IPS-NIHi7 (cell line): ENCODE measurements at regions not wholly inside any gene's neighbourhood (a gene's known extent, or its start where the extent isn't known, plus 50 kb on each side); places are given as distances from the start of the nearest gene placed in this dataset.

Experiments
- DNase-seq: peaks from one replicate; pipeline ENCODE4 v3.0.0; 2012; ENCODE audit warnings: mixed read lengths; ENCODE audit errors: extremely low spot score

DNA sequence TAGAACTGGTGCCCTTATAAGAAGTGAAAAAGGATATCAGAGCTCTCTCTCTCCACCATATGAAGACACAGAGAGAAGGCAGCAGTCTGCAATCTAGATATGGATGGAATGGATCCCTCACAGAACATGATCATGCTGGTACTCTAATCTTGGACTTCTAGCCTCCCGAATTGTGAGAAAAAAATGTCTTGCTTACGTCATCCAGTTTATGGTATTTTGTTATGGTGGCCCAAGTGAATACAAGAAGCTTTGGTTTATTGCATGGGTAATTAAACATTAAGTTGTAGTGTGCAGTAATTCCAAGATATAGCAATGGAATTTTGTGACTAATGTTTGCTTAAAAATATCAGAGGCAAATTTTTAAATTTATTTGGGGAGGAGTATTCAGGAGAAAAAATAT is 1667.4 kb upstream of the SLC39A10 start:
- no peak for DNase-seq

DNA sequence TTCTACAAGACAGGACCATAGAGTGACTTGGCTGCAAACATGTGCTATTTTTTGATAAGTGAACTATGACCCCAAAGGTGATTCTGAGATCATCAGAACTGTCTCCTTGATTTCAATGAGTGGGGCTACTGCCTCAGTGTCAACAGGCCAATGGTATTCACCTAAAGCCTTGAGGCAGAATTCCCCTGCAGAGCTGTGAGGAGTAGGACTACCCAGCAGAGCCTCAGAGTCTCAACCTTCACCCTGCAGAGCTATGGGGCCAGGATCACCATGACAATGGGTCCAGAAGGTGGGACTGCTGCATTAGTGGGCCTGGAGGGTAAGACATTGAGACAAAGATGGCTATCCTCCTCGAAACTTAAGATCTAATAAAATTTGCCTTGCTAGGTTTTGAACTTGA is 1668.2 kb upstream of the SLC39A10 start:
- peak; percentile 7 for DNase-seq

DNA sequence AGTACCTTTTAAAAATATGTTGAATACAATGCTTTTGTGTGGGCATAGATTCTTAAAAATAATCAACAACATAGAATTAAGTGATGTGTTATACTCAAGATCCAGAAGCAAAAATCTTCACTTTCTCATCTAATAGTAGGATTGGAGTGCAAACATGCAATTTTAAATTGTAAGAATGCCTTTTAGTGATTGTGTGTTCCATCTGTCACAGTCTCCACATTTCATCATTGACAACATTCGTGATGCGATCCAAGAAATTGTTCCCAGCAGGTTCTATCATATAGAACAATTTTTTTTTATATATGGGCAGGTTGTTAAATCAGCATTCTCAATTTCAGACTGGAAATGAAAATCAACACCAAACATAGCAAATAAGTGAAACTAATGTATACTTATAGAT is 1671.8 kb upstream of the SLC39A10 start:
- no peak for DNase-seq

- no peak for DNase-seq
Observed at GRCh38 chr2:193980599-193980998, 1676.4 kb upstream of the SLC39A10 start.

DNA sequence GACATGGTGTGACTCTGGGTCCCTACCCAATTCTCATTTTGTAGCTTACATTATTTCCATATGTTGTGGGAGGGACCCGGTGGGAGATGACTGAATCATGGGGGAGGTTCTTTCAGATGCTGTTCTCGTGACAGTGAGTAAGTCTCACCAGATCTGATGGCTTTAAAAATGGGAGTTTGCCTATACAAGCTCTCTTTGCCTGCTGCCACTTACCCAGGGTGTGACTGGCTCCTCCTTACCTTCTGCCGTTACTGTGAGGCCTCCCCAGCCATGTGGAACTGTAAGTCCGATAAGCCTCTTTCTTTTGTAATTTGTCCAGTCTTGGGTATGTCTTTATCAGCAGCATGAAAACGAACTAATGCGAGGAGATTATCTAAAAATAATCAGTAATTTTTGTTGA is 1683.2 kb upstream of the SLC39A10 start:
- DNase-seq, result no peak

GRCh38 chr2:193966590-193966989 is 1690.4 kb upstream of the SLC39A10 start:
- peak; percentile 34 for DNase-seq

DNA sequence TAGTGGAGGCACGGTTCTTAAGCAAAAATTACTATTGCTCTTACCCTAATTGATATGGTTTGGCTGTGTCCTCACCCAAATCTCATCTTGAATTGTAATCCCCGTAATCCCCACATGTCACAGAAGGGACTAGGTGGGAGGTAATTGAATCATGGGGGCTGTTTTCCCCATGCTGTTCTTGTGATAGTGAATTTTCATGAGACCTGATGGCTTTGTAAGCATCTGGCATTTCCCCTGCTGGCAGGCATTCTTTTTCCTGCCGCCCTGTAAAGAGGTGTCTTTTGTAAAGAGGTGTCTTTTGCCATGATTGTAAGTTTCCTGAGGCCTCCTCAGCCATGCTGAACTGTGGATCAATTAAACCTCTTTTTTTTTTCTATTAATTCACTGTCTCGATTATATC is 1691.8 kb upstream of the SLC39A10 start:
- DNase-seq, result no peak

DNA sequence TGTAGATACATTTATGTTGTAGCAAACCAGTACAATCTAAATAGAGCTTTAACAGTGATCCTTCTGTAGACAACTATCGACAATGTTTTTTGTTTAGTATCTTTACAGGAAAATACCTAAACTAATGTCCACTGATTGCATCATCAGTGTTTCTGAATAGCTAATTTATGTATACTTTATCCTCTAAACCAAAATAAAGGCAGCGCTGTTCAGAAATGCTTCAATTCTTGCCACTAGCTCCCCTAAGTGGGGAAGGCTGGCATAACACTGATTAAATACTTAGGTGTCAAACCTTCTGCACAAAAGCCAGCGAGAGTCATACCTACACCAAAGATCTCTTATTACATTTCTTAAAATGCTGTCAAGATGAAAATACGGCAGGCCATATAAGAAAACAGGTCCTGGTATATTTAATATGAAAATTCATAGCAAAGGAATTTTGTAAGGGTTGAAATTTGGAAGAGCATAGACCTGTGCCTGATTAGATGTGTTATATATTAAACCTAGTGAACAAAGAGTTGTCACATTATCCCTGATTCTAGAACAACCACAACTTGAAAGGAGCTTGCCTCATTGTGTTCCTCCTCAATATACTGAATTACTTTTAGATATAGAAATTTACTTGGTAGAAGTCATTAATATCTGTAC is 1693.4 kb upstream of the SLC39A10 start:
- DNase-seq, result peak; percentile 14

- no peak for DNase-seq
Observed at GRCh38 chr2:193946806-193947205, 1710.2 kb upstream of the SLC39A10 start.

- no peak for DNase-seq
Observed at GRCh38 chr2:193943406-193943960, 1713.5 kb upstream of the SLC39A10 start.

- peak; percentile 9 for DNase-seq
Observed at GRCh38 chr2:193935114-193935513, 1721.9 kb upstream of the SLC39A10 start.

- no peak for DNase-seq
Observed at GRCh38 chr2:193929131-193929530, 1727.9 kb upstream of the SLC39A10 start.

DNA sequence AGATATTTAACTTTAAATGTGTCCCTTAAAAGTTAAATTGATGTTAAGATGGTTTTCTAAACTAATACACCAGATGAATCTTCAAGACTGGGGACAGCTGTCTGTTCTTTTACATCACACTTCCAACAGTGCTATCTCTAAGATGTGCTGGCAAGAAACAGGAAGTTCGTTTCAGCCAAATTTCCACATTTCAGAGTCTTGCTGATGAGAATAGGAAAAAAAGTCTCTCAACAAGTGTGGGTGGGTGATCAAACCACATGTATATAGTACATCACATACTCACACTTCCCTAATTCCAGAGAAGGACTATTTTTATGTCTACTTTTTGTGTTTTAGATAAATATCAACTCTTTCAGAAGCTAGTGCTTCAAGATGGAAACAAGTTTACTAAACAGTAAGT is 1712.8 kb upstream of the TMEFF2 start:
- DNase-seq, result no peak

DNA sequence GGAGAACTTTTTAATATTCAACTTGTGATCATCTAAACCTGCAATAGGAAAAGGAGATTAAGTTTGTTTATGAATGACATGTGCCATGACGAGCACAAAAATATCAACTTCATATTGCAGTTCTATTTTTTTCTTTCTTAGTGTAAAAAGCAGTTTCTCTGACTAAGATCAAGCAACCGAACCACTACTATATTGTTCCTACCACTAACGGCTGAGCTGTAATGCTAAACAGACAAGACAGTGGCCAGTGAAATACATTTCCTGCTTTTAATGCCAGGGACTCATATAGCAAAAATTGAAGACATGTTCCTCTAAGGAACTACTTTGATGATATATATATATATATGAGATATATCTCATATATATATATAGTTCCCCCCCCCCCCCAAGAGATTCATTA is 1705.6 kb upstream of the TMEFF2 start:
- DNase-seq, result no peak

DNA sequence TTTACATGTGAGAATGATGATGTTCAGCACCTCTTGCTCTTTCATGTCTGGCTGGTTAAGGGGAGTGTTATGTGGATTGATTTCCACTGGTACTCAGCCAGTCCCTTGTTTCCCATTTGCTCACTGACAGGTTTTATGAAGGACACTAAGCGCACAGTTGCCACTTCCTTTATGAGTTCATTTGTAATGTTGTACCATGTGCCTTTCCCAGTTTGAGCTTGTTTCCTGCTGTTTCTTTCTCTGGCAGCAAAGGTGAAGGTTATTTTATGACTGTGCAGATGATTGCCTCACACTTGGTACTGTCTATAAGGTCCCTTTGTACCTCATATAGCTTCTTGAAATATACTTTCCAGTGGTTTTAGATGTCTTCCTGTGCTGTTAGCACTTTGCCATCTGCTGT is 1700.5 kb upstream of the TMEFF2 start:
- DNase-seq, result no peak

DNA sequence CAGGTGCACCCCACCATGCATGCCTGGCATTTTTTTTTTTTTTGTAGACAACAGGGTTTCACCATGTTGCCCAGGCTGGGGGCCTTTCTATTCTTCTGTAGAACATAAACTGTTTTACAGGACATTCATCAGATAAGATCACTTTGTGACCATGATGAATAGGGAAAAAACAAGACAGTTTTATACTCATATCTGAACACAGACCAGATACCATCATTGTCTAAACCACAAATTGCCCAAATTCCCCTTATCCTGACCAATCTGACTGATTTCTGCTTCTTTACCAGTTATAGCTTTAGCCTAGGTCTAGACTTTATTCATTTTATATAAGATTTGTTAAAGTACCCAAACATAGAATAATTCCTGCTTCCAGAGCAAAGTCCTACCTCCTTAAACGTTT is 1699.3 kb upstream of the TMEFF2 start:
- DNase-seq, result no peak

DNA sequence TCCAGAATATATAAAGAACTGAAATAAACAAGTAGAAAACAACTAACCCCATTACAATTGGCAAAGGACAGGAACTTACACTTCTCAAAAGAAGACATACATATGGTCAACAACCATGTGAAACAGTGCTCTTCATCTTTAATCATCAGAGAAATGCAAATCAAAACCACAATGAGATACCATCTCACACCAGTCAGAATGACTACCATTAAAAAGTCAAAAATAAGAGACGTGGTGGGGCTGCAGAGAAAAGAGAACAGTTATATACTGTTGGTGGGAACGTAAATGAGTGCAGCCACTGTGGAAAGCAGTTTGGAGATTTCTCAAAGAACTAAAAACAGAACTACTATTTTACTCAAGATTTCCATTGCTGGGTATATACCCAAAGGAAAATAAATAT is 1696.3 kb upstream of the TMEFF2 start:
- no peak for DNase-seq

- DNase-seq, result no peak
Observed at GRCh38 chr2:193885419-193885818, 1690.7 kb upstream of the TMEFF2 start.

GRCh38 chr2:193883820-193884219 is 1689.1 kb upstream of the TMEFF2 start:
- no peak for DNase-seq

- DNase-seq, result no peak
Observed at GRCh38 chr2:193876980-193877379, 1682.2 kb upstream of the TMEFF2 start.

DNA sequence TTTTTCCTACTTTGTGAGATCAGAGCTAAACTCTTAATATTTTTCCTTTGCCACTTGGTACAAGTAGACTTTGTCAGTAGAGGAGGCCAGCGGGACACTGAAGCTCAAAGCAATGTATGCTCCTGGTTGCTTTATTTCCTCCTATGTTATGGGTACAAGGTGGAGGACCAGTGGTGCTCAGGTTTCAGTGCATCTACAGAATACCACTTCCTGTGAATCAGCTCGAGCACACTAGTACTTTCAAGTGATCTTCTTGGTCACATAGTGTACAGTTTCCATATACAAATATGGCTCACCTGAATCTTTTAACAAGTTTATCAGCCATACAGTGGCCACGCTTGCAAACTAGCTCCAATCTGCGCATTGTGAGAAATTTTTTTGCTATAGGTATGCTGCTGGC is 1674.8 kb upstream of the TMEFF2 start:
- no peak for DNase-seq

DNA sequence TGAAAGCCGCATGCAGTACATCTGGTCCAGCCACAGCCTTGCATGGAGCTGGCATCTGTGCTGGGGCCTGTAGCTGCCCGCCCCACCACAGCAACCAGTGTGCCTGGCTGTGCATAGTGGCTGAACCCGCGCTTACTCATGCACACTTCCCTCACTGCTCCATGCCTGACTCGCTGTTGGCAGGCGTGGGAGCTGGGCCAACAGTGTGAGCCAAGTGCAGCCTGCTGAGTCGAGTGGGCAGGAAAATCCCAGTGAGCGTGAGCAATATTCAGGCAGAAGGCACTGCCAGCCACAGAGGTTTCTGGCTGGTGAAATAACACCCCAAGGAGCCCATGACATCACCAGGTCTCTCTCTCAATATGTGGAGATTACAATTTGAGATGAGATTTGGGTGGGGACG is 1674.1 kb upstream of the TMEFF2 start:
- no peak for DNase-seq

- no peak for DNase-seq
Observed at GRCh38 chr2:193868132-193868531, 1673.4 kb upstream of the TMEFF2 start.

DNA sequence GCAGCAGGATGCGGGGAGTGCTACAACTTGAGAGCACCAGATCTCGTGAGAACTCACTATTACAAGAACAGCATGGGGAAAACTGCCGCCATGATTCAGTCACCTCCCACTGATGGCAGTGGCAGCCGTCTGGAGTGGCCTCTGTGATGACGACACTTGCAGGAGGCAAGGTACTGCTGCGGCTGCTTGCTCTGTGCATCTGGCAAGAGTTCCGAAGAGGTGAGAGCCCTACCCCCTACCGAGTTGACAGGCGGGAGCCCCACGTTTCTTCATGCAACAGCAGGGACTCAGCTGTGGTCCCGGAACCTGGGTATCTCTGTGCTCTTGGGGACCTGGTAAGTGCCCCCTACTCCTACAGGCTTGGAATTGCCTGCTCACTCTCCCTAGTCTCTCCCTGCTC is 1672.7 kb upstream of the TMEFF2 start:
- no peak for DNase-seq
